Mesendoderm (in vitro differentiated cells): ENCODE measurements at regions not wholly inside any gene's neighbourhood (a gene's known extent, or its start where the extent isn't known, plus 50 kb on each side); places are given as distances from the start of the nearest gene placed in this dataset.
"Not testable (repeated sequence)": the region's sequence is repeated elsewhere in the genome, so short reads cannot be mapped to it uniquely, and the experiment has no call there.

Source experiments
- DNase-seq: peaks from one replicate; pipeline ENCODE4 v3.0.0; 2013
- H2AK5ac ChIP-seq: 2 replicates; pipeline ENCODE4 v1.6.1; 2013; ENCODE audit warnings: low read length, inconsistent platforms
- H2BK120ac ChIP-seq: 2 replicates; pipeline ENCODE4 v1.6.1; 2013; ENCODE audit warnings: low read depth, mild to moderate bottlenecking, low read length, moderate library complexity, mixed read lengths
- H2BK15ac ChIP-seq: replicated peaks from 2 replicates; pipeline ENCODE4 v1.6.1; 2013; ENCODE audit warnings: low read depth, mild to moderate bottlenecking, moderate library complexity
- H2BK5ac ChIP-seq: 2 replicates; pipeline ENCODE4 v1.6.1; 2013; ENCODE audit warnings: low read length, inconsistent platforms
- H3K18ac ChIP-seq: 2 replicates; pipeline ENCODE4 v1.6.1; 2013; ENCODE audit warnings: mild to moderate bottlenecking, low read length, mixed read lengths
- H3K23ac ChIP-seq: one replicate; pipeline ENCODE4 v1.6.1; 2013; ENCODE audit warnings: low read length
- H3K27ac ChIP-seq: 2 replicates; pipeline ENCODE4 v1.5.1; 2013; ENCODE audit warnings: low read depth, mild to moderate bottlenecking, inconsistent platforms, low read length, moderate library complexity
- H3K27me3 ChIP-seq: 2 replicates; pipeline ENCODE4 v1.6.1; 2013; ENCODE audit warnings: low read length, control low read depth, mild to moderate bottlenecking, inconsistent platforms; ENCODE audit not compliant: insufficient read depth, poor library complexity
- H3K36me3 ChIP-seq: 2 replicates; pipeline ENCODE4 v1.6.1; 2013; ENCODE audit warnings: low read length, inconsistent platforms; ENCODE audit not compliant: control insufficient read depth, insufficient read depth
- H3K4ac ChIP-seq: one replicate; pipeline ENCODE4 v1.6.1; 2013; ENCODE audit warnings: low read depth, mild to moderate bottlenecking, low read length, moderate library complexity
- H3K4me1 ChIP-seq: 2 replicates; pipeline ENCODE4 v1.6.1; 2013; ENCODE audit warnings: low read depth, low read length, inconsistent platforms; ENCODE audit not compliant: control insufficient read depth
- H3K4me2 ChIP-seq: 2 replicates; pipeline ENCODE4 v1.6.1; 2013; ENCODE audit warnings: low read length
- H3K4me3 ChIP-seq: 2 replicates; pipeline ENCODE4 v1.5.1; 2013; ENCODE audit warnings: mild to moderate bottlenecking, low read length
- H3K56ac ChIP-seq: one replicate; pipeline ENCODE4 v1.6.1; 2013; ENCODE audit warnings: low read length
- H3K79me1 ChIP-seq: 2 replicates; pipeline ENCODE4 v1.6.1; 2013; ENCODE audit warnings: low read length, inconsistent platforms
- H3K79me2 ChIP-seq: 2 replicates; pipeline ENCODE4 v1.6.1; 2013; ENCODE audit warnings: mild to moderate bottlenecking, low read length; ENCODE audit not compliant: control insufficient read depth, insufficient read depth
- H3K9ac ChIP-seq: 2 replicates; pipeline ENCODE4 v1.6.1; 2013; ENCODE audit warnings: low read length, inconsistent platforms
- H4K5ac ChIP-seq: one replicate; pipeline ENCODE4 v1.6.1; 2013; ENCODE audit warnings: low read length
- H4K8ac ChIP-seq: one replicate; pipeline ENCODE4 v1.6.1; 2013; ENCODE audit warnings: low read depth, mild to moderate bottlenecking, control low read depth, low read length, moderate library complexity
- WGBS: extraction: QIAGEN DNeasy Blood & Tissue Kit; methylation state at CpG from one replicate; pipeline ENCODE4 v1.1.7; 2013; ENCODE audit warnings: low lambda C conversion rate, missing lambda C conversion rate; ENCODE audit not compliant: insufficient coverage; ENCODE audit errors: extremely low coverage; 5-methylcytosine and 5-hydroxymethylcytosine counted together

DNA sequence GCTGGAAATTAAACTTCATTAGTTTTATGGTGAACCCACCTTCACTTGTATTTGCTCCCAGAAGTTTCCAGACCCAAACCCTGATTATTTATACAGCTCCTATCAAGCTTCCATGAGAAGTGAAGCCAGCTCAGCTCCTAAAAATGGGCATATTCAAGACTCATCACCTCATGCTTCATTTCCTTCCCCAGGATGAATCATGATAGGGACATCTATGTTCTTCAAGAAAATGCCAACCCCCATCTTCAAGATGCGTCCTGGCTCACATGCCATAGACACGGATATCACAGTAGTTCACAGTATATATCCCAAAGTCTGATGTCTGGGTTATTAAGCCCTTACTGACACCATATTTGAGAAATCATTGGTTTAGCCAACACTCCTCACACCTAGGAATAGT is 217.6 kb downstream of the NPR3 start:
- no peak overlapping the region for H3K56ac ChIP-seq
- H3K9ac ChIP-seq = no peak overlapping the region
- H2AK5ac ChIP-seq = no peak overlapping the region
- H3K79me2 ChIP-seq = no peaks in the 10 kb centered on the region
- DNase-seq = no peak
- no peaks in the 10 kb centered on the region for H3K4me1 ChIP-seq
- H3K4me2 ChIP-seq = no peak overlapping the region
- H4K8ac ChIP-seq = no peak overlapping the region
- no peak overlapping the region for H2BK15ac ChIP-seq
- no peak overlapping the region for H3K23ac ChIP-seq
- no peaks in the 10 kb centered on the region for H3K36me3 ChIP-seq
- H3K4ac ChIP-seq = no peak overlapping the region
- H3K27me3 ChIP-seq = no peaks in the 10 kb centered on the region
- H3K4me3 ChIP-seq = no peak overlapping the region
- H2BK120ac ChIP-seq = no peak overlapping the region
- no peaks in the 10 kb centered on the region for H3K79me1 ChIP-seq
- H3K27ac ChIP-seq = no peak overlapping the region
- H3K18ac ChIP-seq = no peak overlapping the region
- no peak overlapping the region for H4K5ac ChIP-seq
- H2BK5ac ChIP-seq = no peak overlapping the region
- WGBS = no CpG with 5 or more reads among the region's 2 CpGs

- not testable (repeated sequence) for H3K23ac ChIP-seq, H2BK120ac ChIP-seq, H3K4me2 ChIP-seq, H3K36me3 ChIP-seq, H3K27ac ChIP-seq, H2BK5ac ChIP-seq, H3K56ac ChIP-seq, H3K4me3 ChIP-seq, H4K8ac ChIP-seq, H2BK15ac ChIP-seq, H2AK5ac ChIP-seq, H3K4me1 ChIP-seq, DNase-seq, H4K5ac ChIP-seq, H3K27me3 ChIP-seq, H3K4ac ChIP-seq, H3K79me2 ChIP-seq, H3K9ac ChIP-seq, H3K18ac ChIP-seq, H3K79me1 ChIP-seq
- no CpG with 5 or more reads among the region's 1 CpG for WGBS
Measured at GRCh38 chr5:32931438-32931837, 220.3 kb downstream of the NPR3 start.

DNA sequence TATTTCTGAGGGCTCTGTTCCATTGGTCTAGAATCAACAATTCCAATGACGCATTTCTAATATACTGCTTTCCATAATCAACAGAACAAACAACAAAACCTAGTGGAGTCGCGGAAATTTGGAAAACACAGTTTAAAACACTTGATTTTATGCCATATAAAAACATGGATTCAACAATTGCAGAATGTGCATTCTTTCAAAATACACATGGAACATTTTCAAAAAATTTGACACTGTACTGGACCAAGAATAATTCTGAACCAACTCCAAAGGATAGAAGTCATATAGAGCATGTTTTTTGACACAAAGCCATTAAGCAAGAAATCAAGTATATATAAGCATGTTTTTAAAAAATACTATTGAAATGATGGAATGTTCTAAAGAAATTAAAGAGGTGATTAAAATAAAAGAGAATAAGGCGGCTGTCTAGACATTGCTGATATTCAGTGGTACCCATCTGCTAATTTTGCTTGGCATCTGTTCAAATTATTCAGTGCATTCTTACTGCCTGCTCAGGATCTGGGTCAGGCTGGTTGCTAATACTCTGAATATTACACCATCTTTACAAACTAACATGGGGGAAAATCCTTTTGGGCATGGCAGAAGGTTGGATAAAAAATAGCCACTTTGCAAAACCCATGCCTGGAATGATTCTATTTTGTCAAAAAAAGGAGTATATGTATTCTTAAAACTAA is 221.3 kb downstream of the NPR3 start:
- no peaks in the 10 kb centered on the region for H3K4me1 ChIP-seq
- H3K56ac ChIP-seq = no peak overlapping the region
- H3K4me2 ChIP-seq = no peak overlapping the region
- no peaks in the 10 kb centered on the region for H3K36me3 ChIP-seq
- H3K23ac ChIP-seq = no peak overlapping the region
- no peak overlapping the region for H2BK15ac ChIP-seq
- no peak for DNase-seq
- no peak overlapping the region for H2BK120ac ChIP-seq
- 100% methylated on average over 1 of the region's 4 CpGs for WGBS
- H3K18ac ChIP-seq = no peak overlapping the region
- no peaks in the 10 kb centered on the region for H3K79me1 ChIP-seq
- H2AK5ac ChIP-seq = no peak overlapping the region
- no peak overlapping the region for H4K5ac ChIP-seq
- H3K4me3 ChIP-seq = no peak overlapping the region
- no peak overlapping the region for H3K4ac ChIP-seq
- no peaks in the 10 kb centered on the region for H3K79me2 ChIP-seq
- H2BK5ac ChIP-seq = no peak overlapping the region
- H3K27ac ChIP-seq = no peak overlapping the region
- no peaks in the 10 kb centered on the region for H3K27me3 ChIP-seq
- no peak overlapping the region for H4K8ac ChIP-seq
- no peak overlapping the region for H3K9ac ChIP-seq

DNA sequence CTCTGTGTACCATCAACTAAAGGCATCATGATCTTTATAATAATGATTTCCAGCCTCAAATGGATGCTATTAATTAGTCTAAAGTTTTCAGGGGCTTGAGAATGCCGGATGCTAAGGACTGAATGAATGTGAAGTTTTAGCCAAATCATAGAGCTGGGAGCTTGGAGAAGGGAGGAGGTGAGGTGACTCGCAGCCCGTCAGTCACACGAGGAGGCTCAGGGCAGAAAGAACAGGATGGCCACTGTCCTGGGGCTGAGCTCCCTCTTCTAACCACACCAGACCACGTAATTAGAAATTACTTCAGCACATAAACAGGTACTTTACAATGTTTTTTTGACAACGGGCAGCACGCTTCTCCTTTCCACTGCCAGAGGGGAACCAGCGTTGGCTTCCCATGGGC is 222.6 kb downstream of the NPR3 start:
- H2BK120ac ChIP-seq = no peak overlapping the region
- H3K27ac ChIP-seq = no peak overlapping the region
- H3K4me3 ChIP-seq = no peak overlapping the region
- H3K4me1 ChIP-seq = no peaks in the 10 kb centered on the region
- no peaks in the 10 kb centered on the region for H3K27me3 ChIP-seq
- H3K79me2 ChIP-seq = no peaks in the 10 kb centered on the region
- H3K4me2 ChIP-seq = no peak overlapping the region
- DNase-seq = no peak
- no peak overlapping the region for H3K23ac ChIP-seq
- H2BK15ac ChIP-seq = no peak overlapping the region
- no peak overlapping the region for H4K5ac ChIP-seq
- H3K9ac ChIP-seq = no peak overlapping the region
- H2BK5ac ChIP-seq = no peak overlapping the region
- no peak overlapping the region for H2AK5ac ChIP-seq
- H3K36me3 ChIP-seq = no peaks in the 10 kb centered on the region
- H3K79me1 ChIP-seq = no peaks in the 10 kb centered on the region
- WGBS = no CpG with 5 or more reads among the region's 8 CpGs
- no peak overlapping the region for H3K56ac ChIP-seq
- H4K8ac ChIP-seq = no peak overlapping the region
- H3K18ac ChIP-seq = no peak overlapping the region
- H3K4ac ChIP-seq = no peak overlapping the region

GRCh38 chr5:32934529-32934928 is 223.4 kb downstream of the NPR3 start:
- no peak overlapping the region for H3K9ac ChIP-seq
- no peak overlapping the region for H2BK120ac ChIP-seq
- WGBS = no CpG with 5 or more reads among the region's 6 CpGs
- H3K23ac ChIP-seq = no peak overlapping the region
- no peak overlapping the region for H3K4ac ChIP-seq
- H3K56ac ChIP-seq = no peak overlapping the region
- H3K79me1 ChIP-seq = no peaks in the 10 kb centered on the region
- no peak overlapping the region for H3K27ac ChIP-seq
- H2BK5ac ChIP-seq = no peak overlapping the region
- DNase-seq = no peak
- no peak overlapping the region for H4K8ac ChIP-seq
- H2AK5ac ChIP-seq = no peak overlapping the region
- H3K4me3 ChIP-seq = no peak overlapping the region
- H3K18ac ChIP-seq = no peak overlapping the region
- H3K4me1 ChIP-seq = no peaks in the 10 kb centered on the region
- H2BK15ac ChIP-seq = no peak overlapping the region
- no peaks in the 10 kb centered on the region for H3K27me3 ChIP-seq
- no peak overlapping the region for H3K4me2 ChIP-seq
- H3K79me2 ChIP-seq = no peaks in the 10 kb centered on the region
- H4K5ac ChIP-seq = no peak overlapping the region
- no peaks in the 10 kb centered on the region for H3K36me3 ChIP-seq

DNA sequence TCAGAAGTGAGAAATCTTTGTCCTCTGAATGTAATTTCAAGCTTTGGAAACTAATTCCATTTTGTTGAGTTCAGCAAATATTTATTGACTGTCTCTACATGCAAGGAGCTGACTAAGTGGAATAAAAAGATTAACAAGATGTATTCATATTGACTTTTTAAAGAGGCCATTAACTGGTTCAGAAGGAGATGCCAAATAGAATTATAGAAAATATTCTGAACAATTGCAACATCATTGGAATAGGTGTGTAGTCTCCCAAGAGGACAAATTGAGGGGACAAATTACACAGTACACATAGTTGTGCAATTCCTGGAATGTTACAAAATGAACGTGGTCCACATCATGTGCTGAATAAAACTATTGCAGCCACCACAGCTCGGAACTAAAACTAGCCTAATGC is 224.2 kb downstream of the NPR3 start:
- Histone ChIP-seq H3K79me2 (no peaks in the 10 kb centered on the region), H3K18ac (no peak overlapping the region), H3K27me3 (no peaks in the 10 kb centered on the region), H3K4me3 (no peak overlapping the region), H2AK5ac (no peak overlapping the region), H3K79me1 (no peaks in the 10 kb centered on the region), H3K4ac (no peak overlapping the region), H2BK120ac (no peak overlapping the region), H2BK5ac (no peak overlapping the region), H3K36me3 (no peaks in the 10 kb centered on the region), H2BK15ac (no peak overlapping the region), H3K23ac (no peak overlapping the region), H3K9ac (no peak overlapping the region), H4K5ac (no peak overlapping the region), H3K27ac (no peak overlapping the region), H3K56ac (no peak overlapping the region), H3K4me2 (no peak overlapping the region), H3K4me1 (no peaks in the 10 kb centered on the region), H4K8ac (no peak overlapping the region)
- DNase-seq = no peak
- WGBS = no CpG with 5 or more reads among the region's 2 CpGs
